ENCODE measurements at regions not wholly inside any gene's neighbourhood (a gene's known extent, or its start where the extent isn't known, plus 50 kb on each side); places are given as distances from the start of the nearest gene placed in this dataset.

DNA sequence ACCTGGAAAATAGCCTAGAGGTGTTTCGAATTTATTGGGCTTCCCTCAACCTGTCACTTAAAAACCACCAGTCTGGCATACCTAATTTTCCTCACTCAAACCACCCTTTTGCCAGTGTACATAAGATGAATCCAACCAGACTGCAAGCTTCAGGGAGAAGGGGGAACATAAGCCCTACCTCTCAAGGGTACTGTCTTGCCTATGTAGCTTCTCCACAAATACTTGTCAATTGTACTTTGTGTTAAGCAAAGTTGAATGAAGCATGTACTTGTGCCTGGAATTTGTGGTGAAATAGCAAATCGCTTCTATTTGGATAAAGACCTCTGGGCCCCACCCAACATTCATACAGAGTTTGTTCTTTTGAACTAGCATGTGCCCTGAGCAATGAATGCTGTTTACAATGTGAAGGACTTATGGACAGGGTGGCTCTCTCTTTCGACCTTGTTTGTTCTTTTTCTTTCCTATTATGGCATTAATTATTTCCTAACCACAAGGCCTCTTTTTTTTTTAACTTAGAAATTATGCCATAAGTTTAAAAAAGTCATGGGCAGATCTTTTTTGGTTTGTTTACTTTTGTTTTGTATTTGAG, 580.2 kb downstream of the EBF1 start:
- Histone ChIP-seq H3K27me3 (ENCODE audit: control insufficient read depth in 2 of 2, insufficient read depth in 1 of 2, low read length in 1 of 2) (no peaks in the 10 kb centered on the region), H3K4me3 (ENCODE audit: low read length in 2 of 2) (no peak overlapping the region), H3K4me1 (ENCODE audit: control insufficient read depth in 2 of 2, insufficient read depth in 2 of 2, low read length in 2 of 2) (peaks cover 3 to 4% of the 10 kb centered on the region in 2 donors), H3K9me3 (ENCODE audit: control insufficient read depth in 2 of 2, insufficient read depth in 1 of 2, low read length in 1 of 2) (no peaks in the 10 kb centered on the region), H3K36me3 (ENCODE audit: control insufficient read depth in 2 of 2, insufficient read depth in 2 of 2, low read length in 1 of 2) (no peaks in the 10 kb centered on the region), H3K27ac (ENCODE audit: low read depth in 1 of 2, low read length in 1 of 2) (no peak overlapping the region)
- DNase-seq (ENCODE audit: low read depth in 6 of 9, low spot score in 9 of 9): no peak
- 96% methylated on average over 3 of the region's 3 CpGs for WGBS

DNA sequence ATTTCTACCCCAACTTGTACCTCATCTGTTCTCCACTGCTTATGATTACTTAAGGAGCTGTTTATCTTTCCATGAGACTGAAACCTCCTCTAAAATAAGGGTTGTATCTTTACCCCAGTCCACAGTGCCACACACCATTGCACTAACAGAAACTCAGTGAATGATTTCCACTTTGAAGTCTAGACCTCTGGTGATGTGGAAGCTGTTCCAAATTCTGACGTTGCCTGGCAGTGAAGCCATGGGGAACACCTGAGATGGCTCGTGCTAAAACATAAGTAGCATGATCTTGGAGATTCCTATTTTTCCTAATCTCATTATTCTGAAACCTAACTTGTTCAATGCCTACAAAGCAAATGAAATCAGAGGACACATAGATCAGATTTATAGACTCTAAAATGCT, 583.2 kb downstream of the EBF1 start:
- WGBS: 90% methylated on average over 2 of the region's 2 CpGs
- no peak for DNase-seq (ENCODE audit: low read depth in 6 of 9, low spot score in 9 of 9)
- Histone ChIP-seq H3K27me3 (ENCODE audit: control insufficient read depth in 2 of 2, insufficient read depth in 1 of 2, low read length in 1 of 2) (no peaks in the 10 kb centered on the region), H3K36me3 (ENCODE audit: control insufficient read depth in 2 of 2, insufficient read depth in 2 of 2, low read length in 1 of 2) (no peaks in the 10 kb centered on the region), H3K4me1 (ENCODE audit: control insufficient read depth in 2 of 2, insufficient read depth in 2 of 2, low read length in 2 of 2) (peaks cover 12 to 15% of the 10 kb centered on the region in 2 donors), H3K9me3 (ENCODE audit: control insufficient read depth in 2 of 2, insufficient read depth in 1 of 2, low read length in 1 of 2) (no peaks in the 10 kb centered on the region), H3K27ac (ENCODE audit: low read depth in 1 of 2, low read length in 1 of 2) (no peak overlapping the region), H3K4me3 (ENCODE audit: low read length in 2 of 2) (no peak overlapping the region)

DNA sequence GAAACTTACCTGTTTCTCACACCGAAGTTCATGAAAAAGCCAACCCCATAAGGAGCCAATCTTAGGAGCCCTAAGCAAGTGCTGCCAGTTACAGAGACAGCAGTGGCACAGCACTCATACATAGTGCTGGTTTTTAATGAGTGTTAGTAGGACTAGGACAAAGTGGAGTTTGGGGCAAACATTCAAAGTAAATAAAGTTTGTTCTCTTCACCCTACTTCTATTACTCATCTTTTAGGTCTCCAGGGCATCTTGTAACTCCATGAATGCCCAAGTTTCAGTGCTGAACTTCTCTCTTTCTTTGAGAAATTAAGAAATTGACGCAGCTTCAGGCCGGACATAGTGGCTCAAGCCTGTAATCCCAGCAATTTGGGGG, 584.7 kb downstream of the EBF1 start:
- Histone ChIP-seq H3K9me3 (ENCODE audit: control insufficient read depth in 2 of 2, insufficient read depth in 1 of 2, low read length in 1 of 2) (no peaks in the 10 kb centered on the region), H3K4me1 (ENCODE audit: control insufficient read depth in 2 of 2, insufficient read depth in 2 of 2, low read length in 2 of 2) (peaks cover 21 to 22% of the 10 kb centered on the region in 2 donors), H3K27ac (ENCODE audit: low read depth in 1 of 2, low read length in 1 of 2) (no peak overlapping the region), H3K27me3 (ENCODE audit: control insufficient read depth in 2 of 2, insufficient read depth in 1 of 2, low read length in 1 of 2) (no peaks in the 10 kb centered on the region), H3K4me3 (ENCODE audit: low read length in 2 of 2) (no peak overlapping the region), H3K36me3 (ENCODE audit: control insufficient read depth in 2 of 2, insufficient read depth in 2 of 2, low read length in 1 of 2) (no peaks in the 10 kb centered on the region)
- WGBS: 97% methylated on average over 3 of the region's 3 CpGs
- no peak for DNase-seq (ENCODE audit: low read depth in 6 of 9, low spot score in 9 of 9)

DNA sequence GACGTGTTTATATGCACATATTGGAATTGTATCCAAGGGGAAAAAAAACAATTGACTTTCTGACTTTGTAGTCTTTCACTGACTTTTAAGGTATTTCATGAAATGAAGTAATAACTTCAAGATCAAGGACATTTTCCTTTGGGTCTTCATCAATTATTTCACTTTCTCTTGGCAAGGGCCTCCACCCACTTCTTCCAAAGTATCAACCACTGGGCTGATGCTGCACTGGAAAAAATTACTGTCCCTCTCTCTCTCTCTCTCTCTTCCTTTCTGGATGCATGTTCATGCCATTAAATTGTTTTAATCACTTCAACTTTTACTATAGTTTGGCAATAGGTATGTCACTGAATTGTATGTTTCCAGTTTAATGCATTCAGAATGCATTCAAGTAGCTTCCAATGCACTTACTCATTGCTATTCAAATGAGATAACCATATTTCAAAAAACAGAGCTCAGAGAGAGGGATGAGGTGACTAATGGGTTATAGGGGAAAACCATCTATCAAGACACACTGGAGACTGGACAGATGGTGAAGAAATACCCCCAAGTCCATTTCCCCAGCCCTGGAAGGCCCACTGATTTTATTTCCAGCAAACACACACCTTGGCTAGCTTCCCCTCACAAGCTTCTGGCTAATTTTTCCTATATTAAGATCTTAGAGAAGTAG, 585.3 kb downstream of the EBF1 start:
- no peak overlapping the region for H3K4me3 ChIP-seq (ENCODE audit: low read length in 2 of 2)
- H3K27me3 ChIP-seq (ENCODE audit: control insufficient read depth in 2 of 2, insufficient read depth in 1 of 2, low read length in 1 of 2): no peaks in the 10 kb centered on the region
- no peak for DNase-seq (ENCODE audit: low read depth in 6 of 9, low spot score in 9 of 9)
- H3K36me3 ChIP-seq (ENCODE audit: control insufficient read depth in 2 of 2, insufficient read depth in 2 of 2, low read length in 1 of 2): no peaks in the 10 kb centered on the region
- peaks cover 21 to 22% of the 10 kb centered on the region in 2 donors for H3K4me1 ChIP-seq (ENCODE audit: control insufficient read depth in 2 of 2, insufficient read depth in 2 of 2, low read length in 2 of 2)
- WGBS: 95% methylated on average over 1 of the region's 1 CpG
- H3K27ac ChIP-seq (ENCODE audit: low read depth in 1 of 2, low read length in 1 of 2): peak overlapping the region in 1 of 2 donors; percentile 52
- H3K9me3 ChIP-seq (ENCODE audit: control insufficient read depth in 2 of 2, insufficient read depth in 1 of 2, low read length in 1 of 2): no peaks in the 10 kb centered on the region

DNA sequence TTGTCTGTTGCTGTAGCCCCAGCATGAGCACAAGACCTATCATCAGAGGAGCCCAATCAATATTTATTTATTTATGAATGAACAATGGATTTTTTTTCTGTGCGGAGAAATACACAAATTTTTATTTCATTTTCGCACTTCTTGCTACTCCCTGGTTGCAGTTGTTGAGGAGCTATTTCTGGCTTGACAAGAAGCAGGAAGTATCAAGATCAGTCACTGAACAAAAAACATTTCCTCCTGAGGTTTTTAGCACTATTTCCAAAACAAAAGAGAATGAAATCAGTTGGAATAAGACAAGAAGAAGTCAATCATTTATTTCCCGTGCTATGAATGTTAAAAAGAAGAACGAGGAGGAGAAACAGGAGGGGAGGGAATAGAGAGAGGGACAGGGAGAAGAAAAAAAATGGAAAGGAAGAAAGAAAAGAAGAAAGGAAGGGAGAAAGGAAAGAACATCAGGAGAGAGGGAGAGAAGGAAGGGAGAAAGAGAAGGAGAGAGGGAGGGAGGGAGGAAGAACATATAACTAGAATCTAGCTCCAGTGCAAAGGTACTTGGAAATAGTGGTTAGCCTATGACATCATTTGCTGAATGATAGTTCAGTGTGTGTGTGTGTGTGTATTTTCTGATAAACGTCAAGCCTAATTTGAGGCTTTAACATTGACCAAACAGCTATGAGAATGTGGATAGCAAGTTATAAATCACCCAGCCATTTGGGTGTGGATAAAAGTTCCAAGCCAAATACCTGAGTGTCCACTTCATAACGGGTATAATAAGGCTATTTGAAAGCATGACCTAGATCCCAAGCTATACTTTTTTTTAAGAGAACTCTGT, 586.0 kb downstream of the EBF1 start:
- 32% methylated on average over 6 of the region's 6 CpGs for WGBS
- peak in 6 of 9 donors; percentile 18 to 71 (median 36) for DNase-seq (ENCODE audit: low read depth in 6 of 9, low spot score in 9 of 9)
- Histone ChIP-seq H3K27me3 (ENCODE audit: control insufficient read depth in 2 of 2, insufficient read depth in 1 of 2, low read length in 1 of 2) (no peaks in the 10 kb centered on the region), H3K4me3 (ENCODE audit: low read length in 2 of 2) (no peak overlapping the region), H3K36me3 (ENCODE audit: control insufficient read depth in 2 of 2, insufficient read depth in 2 of 2, low read length in 1 of 2) (no peaks in the 10 kb centered on the region), H3K9me3 (ENCODE audit: control insufficient read depth in 2 of 2, insufficient read depth in 1 of 2, low read length in 1 of 2) (no peaks in the 10 kb centered on the region), H3K27ac (ENCODE audit: low read depth in 1 of 2, low read length in 1 of 2) (peak overlapping the region; percentile 52 to 84), H3K4me1 (ENCODE audit: control insufficient read depth in 2 of 2, insufficient read depth in 2 of 2, low read length in 2 of 2) (peaks cover 21 to 22% of the 10 kb centered on the region in 2 donors)

DNA sequence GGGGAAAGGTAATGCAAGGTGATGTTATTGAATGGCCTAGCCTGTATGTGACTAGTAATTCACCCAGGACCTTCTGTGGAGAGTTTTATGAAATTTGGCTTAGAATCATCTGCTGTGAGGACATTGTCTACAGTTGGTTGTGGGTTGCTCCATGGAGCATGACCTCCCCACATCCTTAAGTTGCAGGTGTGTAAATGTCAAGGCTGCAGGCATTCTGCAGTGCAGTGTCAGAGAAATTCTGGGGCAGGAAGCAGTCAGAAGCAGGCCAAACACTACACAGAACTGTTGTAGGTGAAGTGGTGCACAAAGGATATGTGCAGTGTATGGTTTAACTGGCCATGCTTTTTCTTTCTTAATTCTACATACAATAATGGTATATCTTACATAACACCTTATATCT, 588.3 kb downstream of the EBF1 start:
- Histone ChIP-seq H3K27ac (ENCODE audit: low read depth in 1 of 2, low read length in 1 of 2) (peak overlapping the region; percentile 85 to 88), H3K4me3 (ENCODE audit: low read length in 2 of 2) (no peak overlapping the region), H3K36me3 (ENCODE audit: control insufficient read depth in 2 of 2, insufficient read depth in 2 of 2, low read length in 1 of 2) (no peaks in the 10 kb centered on the region), H3K9me3 (ENCODE audit: control insufficient read depth in 2 of 2, insufficient read depth in 1 of 2, low read length in 1 of 2) (no peaks in the 10 kb centered on the region), H3K4me1 (ENCODE audit: control insufficient read depth in 2 of 2, insufficient read depth in 2 of 2, low read length in 2 of 2) (peaks cover 17 to 20% of the 10 kb centered on the region in 2 donors), H3K27me3 (ENCODE audit: control insufficient read depth in 2 of 2, insufficient read depth in 1 of 2, low read length in 1 of 2) (no peaks in the 10 kb centered on the region)
- DNase-seq (ENCODE audit: low read depth in 6 of 9, low spot score in 9 of 9): peak; percentile 16 to 78 (median 48)

DNA sequence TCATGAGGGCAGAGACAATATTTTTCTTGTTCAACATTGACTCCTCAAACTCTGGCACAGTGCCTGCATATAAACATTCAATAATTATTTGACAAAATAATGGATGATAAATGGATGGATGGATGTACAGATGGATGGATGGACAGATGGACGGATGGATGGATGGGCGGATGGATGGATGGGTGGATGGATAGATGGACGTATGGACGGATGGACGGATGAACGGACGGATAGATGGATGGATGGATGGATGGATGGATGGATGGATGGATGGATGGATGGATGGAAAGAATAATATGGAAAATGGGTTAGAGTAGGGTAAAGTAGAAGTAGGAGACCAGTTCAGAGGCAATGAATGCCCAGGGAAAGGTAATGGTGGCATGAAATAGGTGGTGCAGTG, 589.2 kb downstream of the EBF1 start:
- Histone ChIP-seq H3K27ac (ENCODE audit: low read depth in 1 of 2, low read length in 1 of 2) (peak overlapping the region; percentile 69 to 88), H3K9me3 (ENCODE audit: control insufficient read depth in 2 of 2, insufficient read depth in 1 of 2, low read length in 1 of 2) (no peaks in the 10 kb centered on the region), H3K27me3 (ENCODE audit: control insufficient read depth in 2 of 2, insufficient read depth in 1 of 2, low read length in 1 of 2) (no peaks in the 10 kb centered on the region), H3K4me3 (ENCODE audit: low read length in 2 of 2) (no peak overlapping the region), H3K4me1 (ENCODE audit: control insufficient read depth in 2 of 2, insufficient read depth in 2 of 2, low read length in 2 of 2) (peaks cover 17 to 19% of the 10 kb centered on the region in 2 donors), H3K36me3 (ENCODE audit: control insufficient read depth in 2 of 2, insufficient read depth in 2 of 2, low read length in 1 of 2) (no peaks in the 10 kb centered on the region)
- no peak for DNase-seq (ENCODE audit: low read depth in 6 of 9, low spot score in 9 of 9)
- WGBS: 98% methylated on average over 7 of the region's 7 CpGs

DNA sequence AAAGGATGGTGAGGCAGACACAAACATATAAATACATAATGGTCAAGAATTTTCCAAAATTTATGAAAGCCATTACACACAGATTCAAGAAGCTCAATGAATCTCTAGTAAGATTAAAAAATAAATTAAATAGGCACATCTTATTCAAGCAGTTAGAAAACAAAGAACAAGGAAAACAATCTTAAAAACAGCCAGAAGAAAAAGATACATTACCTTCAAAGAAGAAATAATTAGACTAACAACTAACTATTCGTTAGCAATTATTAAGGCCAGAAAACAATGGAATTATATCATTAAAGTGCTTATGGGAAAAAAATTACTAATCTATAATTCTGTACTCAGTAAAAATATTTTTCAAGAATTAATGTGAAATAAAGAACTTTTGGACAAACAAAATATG, 593.1 kb downstream of the EBF1 start:
- no peaks in the 10 kb centered on the region for H3K36me3 ChIP-seq (ENCODE audit: control insufficient read depth in 2 of 2, insufficient read depth in 2 of 2, low read length in 1 of 2)
- 98% methylated on average over 1 of the region's 1 CpG for WGBS

DNA sequence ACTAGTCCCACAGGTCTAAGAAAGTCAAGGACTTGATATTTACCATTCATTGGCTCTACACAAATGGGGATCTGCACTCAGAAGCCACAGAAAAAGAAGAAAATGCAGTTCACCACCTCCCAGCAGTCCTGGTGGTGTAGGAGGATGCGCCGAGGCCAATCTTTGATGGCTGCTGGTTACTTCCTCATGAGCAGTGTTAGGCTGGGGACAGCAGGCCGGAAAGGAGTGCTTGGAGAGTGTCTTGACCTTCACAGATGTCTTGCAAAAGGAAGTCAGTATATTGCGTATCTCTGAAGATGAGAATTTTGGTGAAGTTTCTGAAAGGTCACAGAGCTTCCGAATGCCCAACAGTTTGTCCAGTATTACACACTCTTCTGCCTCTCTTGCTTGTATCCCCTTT, 597.0 kb downstream of the EBF1 start:
- Histone ChIP-seq H3K27me3 (ENCODE audit: control insufficient read depth in 2 of 2, insufficient read depth in 1 of 2, low read length in 1 of 2) (no peaks in the 10 kb centered on the region), H3K27ac (ENCODE audit: low read depth in 1 of 2, low read length in 1 of 2) (no peak overlapping the region), H3K4me1 (ENCODE audit: control insufficient read depth in 2 of 2, insufficient read depth in 2 of 2, low read length in 2 of 2) (no peaks in the 10 kb centered on the region), H3K36me3 (ENCODE audit: control insufficient read depth in 2 of 2, insufficient read depth in 2 of 2, low read length in 1 of 2) (no peaks in the 10 kb centered on the region), H3K4me3 (ENCODE audit: low read length in 2 of 2) (no peak overlapping the region), H3K9me3 (ENCODE audit: control insufficient read depth in 2 of 2, insufficient read depth in 1 of 2, low read length in 1 of 2) (peaks cover 0 to 3% of the 10 kb centered on the region in 2 donors)
- no peak for DNase-seq (ENCODE audit: low read depth in 6 of 9, low spot score in 9 of 9)
- WGBS: 87% methylated on average over 5 of the region's 5 CpGs

More for the DNA sequence above, 593.1 kb downstream of the EBF1 start:
- peaks cover 8 to 9% of the 10 kb centered on the region in 2 donors for H3K4me1 ChIP-seq (ENCODE audit: control insufficient read depth in 2 of 2, insufficient read depth in 2 of 2, low read length in 2 of 2)
- H3K27ac ChIP-seq (ENCODE audit: low read depth in 1 of 2, low read length in 1 of 2): no peak overlapping the region
- no peak overlapping the region for H3K4me3 ChIP-seq (ENCODE audit: low read length in 2 of 2)
- H3K27me3 ChIP-seq (ENCODE audit: control insufficient read depth in 2 of 2, insufficient read depth in 1 of 2, low read length in 1 of 2): no peaks in the 10 kb centered on the region
- peaks cover 0 to 3% of the 10 kb centered on the region in 2 donors for H3K9me3 ChIP-seq (ENCODE audit: control insufficient read depth in 2 of 2, insufficient read depth in 1 of 2, low read length in 1 of 2)
- DNase-seq (ENCODE audit: low read depth in 6 of 9, low spot score in 9 of 9): no peak
